GM12878 (cell line): ENCODE measurements at regions not wholly inside any gene's neighbourhood (a gene's known extent, or its start where the extent isn't known, plus 50 kb on each side); places are given as distances from the start of the nearest gene placed in this dataset.
"Not testable (repeated sequence)": the region's sequence is repeated elsewhere in the genome, so short reads cannot be mapped to it uniquely, and the experiment has no call there.

Source experiments
- CHD4 ChIP-seq: fragments of 200-600 bp; sonication (generic); IDR thresholded peaks from 2 replicates; pipeline ENCODE4 v1.6.1; 2016; ENCODE audit warnings: mild to moderate bottlenecking
- ETV6 ChIP-seq, 2 experiments: fragments of 450-650 bp in 1 of 2; IDR thresholded peaks in 1 of 2; conservative IDR thresholded peaks in 1 of 2; 2 replicates each; pipeline ENCODE4 v1.6.1; 2014; ENCODE audit warnings: antibody characterized with exemption in 1 of 2, borderline replicate concordance in 1 of 2, low read depth in 1 of 2, mild to moderate bottlenecking in 1 of 2, moderate library complexity in 1 of 2
- EZH2 ChIP-seq: IDR thresholded peaks from 2 replicates; pipeline ENCODE4 v1.6.1; 2012; ENCODE audit warnings: low read depth, mild to moderate bottlenecking, control low read depth, inconsistent platforms, low read length, borderline replicate concordance; ENCODE audit not compliant: control insufficient read depth
- MXI1 ChIP-seq: fragments of 150-350 bp; IDR thresholded peaks from 2 replicates; pipeline ENCODE4 v1.6.1; 2011; ENCODE audit warnings: low read depth, mild to moderate bottlenecking, inconsistent platforms, low read length, improper control_type of control experiment
- POLR2AphosphoS5 ChIP-seq: IDR thresholded peaks from 2 replicates; pipeline ENCODE4 v1.6.1; 2011; ENCODE audit warnings: mild to moderate bottlenecking, low read length, inconsistent platforms
- RBBP5 ChIP-seq: fragments of 200-600 bp; sonication (generic); conservative IDR thresholded peaks from 2 replicates; pipeline ENCODE4 v1.6.1; 2016
- RFX5 ChIP-seq: IDR thresholded peaks from 2 replicates; pipeline ENCODE4 v1.6.1; 2011; ENCODE audit warnings: low read depth, low read length, improper control_type of control experiment
- TCF12 ChIP-seq: IDR thresholded peaks from 2 replicates; pipeline ENCODE4 v1.6.1; 2011; ENCODE audit warnings: low read depth, mild to moderate bottlenecking, low read length
- WRNIP1 ChIP-seq: IDR thresholded peaks from 2 replicates; pipeline ENCODE4 v1.6.1; 2011; ENCODE audit warnings: low read depth, low read length, improper control_type of control experiment, borderline replicate concordance
- ZNF274 ChIP-seq: IDR thresholded peaks from one replicate; pipeline ENCODE4 v1.8.0; 2011; ENCODE audit not compliant: insufficient read length, insufficient read depth
- ZZZ3 ChIP-seq: IDR thresholded peaks from 2 replicates; pipeline ENCODE4 v1.6.1; 2011; ENCODE audit warnings: low read depth; ENCODE audit not compliant: control insufficient read depth, insufficient read length
- TF ChIP-seq, protein P1 (sequence below), 3 experiments: IDR thresholded peaks in 2 of 3; conservative IDR thresholded peaks in 1 of 3; 2 replicates each; pipeline ENCODE4 v1.5.1; 2011; ENCODE audit warnings: low read depth in 3 of 3, low read length in 3 of 3, mild to moderate bottlenecking in 3 of 3, control low read depth in 2 of 3, moderate library complexity in 2 of 3, inconsistent platforms in 1 of 3, mixed read lengths in 1 of 3; ENCODE audit not compliant: control insufficient read depth in 2 of 3, insufficient read depth in 1 of 3; ENCODE audit errors: extremely low read depth in 1 of 3
- TF ChIP-seq, protein P2 (sequence below): IDR thresholded peaks from 2 replicates; pipeline ENCODE4 v1.6.1; 2012; ENCODE audit warnings: mild to moderate bottlenecking, low read depth, low read length

DNA sequence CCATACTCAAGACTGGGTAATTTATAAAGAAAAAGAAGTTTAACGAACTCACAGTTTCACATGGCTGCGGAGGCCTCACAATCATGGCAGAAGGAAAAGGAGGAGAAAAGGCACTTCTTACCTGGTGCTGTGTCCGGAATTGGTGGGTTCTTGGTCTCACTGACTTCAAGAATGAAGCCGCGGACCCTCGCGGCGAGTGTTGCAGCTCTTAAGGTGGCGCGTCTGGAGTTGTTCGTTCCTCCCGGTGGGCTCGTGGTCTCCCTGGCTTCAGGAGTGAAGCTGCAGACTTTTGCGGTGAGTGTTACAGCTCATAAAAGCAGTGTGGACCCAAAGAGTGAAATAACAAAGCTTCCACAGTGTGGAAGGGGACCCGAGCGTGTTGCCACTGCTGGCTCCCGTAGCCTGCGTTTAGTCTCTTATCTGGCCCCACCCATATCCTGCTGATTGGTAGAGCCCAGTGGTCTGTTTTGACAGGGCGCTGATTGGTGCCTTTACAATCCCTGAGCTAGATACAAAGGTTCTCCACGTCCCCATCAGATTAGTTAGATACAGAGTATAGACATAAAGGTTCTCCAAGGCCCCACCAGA is 846.0 kb downstream of the CDH18 start:
- TF ChIP-seq CHD4; ETV6 (conservative IDR thresholded peaks at IDR 0.05 in 1 of 2, IDR thresholded peaks at IDR 0.05 in 1 of 2; ENCODE audit: borderline replicate concordance in 1 of 2, low read depth in 1 of 2); RBBP5; TCF12; WRNIP1; MXI1; RFX5; ZNF274; POLR2AphosphoS5; EZH2; ZZZ3: not testable (repeated sequence)
- TF ChIP-seq, protein P1, sequence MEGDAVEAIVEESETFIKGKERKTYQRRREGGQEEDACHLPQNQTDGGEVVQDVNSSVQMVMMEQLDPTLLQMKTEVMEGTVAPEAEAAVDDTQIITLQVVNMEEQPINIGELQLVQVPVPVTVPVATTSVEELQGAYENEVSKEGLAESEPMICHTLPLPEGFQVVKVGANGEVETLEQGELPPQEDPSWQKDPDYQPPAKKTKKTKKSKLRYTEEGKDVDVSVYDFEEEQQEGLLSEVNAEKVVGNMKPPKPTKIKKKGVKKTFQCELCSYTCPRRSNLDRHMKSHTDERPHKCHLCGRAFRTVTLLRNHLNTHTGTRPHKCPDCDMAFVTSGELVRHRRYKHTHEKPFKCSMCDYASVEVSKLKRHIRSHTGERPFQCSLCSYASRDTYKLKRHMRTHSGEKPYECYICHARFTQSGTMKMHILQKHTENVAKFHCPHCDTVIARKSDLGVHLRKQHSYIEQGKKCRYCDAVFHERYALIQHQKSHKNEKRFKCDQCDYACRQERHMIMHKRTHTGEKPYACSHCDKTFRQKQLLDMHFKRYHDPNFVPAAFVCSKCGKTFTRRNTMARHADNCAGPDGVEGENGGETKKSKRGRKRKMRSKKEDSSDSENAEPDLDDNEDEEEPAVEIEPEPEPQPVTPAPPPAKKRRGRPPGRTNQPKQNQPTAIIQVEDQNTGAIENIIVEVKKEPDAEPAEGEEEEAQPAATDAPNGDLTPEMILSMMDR (IDR thresholded peaks at IDR 0.05 in 2 of 3, conservative IDR thresholded peaks at IDR 0.05 in 1 of 3; ENCODE audit: control insufficient read depth in 2 of 3, extremely low read depth in 1 of 3, insufficient read depth in 1 of 3, low read depth in 3 of 3, low read length in 3 of 3), result not testable (repeated sequence)
- TF ChIP-seq, protein P2, sequence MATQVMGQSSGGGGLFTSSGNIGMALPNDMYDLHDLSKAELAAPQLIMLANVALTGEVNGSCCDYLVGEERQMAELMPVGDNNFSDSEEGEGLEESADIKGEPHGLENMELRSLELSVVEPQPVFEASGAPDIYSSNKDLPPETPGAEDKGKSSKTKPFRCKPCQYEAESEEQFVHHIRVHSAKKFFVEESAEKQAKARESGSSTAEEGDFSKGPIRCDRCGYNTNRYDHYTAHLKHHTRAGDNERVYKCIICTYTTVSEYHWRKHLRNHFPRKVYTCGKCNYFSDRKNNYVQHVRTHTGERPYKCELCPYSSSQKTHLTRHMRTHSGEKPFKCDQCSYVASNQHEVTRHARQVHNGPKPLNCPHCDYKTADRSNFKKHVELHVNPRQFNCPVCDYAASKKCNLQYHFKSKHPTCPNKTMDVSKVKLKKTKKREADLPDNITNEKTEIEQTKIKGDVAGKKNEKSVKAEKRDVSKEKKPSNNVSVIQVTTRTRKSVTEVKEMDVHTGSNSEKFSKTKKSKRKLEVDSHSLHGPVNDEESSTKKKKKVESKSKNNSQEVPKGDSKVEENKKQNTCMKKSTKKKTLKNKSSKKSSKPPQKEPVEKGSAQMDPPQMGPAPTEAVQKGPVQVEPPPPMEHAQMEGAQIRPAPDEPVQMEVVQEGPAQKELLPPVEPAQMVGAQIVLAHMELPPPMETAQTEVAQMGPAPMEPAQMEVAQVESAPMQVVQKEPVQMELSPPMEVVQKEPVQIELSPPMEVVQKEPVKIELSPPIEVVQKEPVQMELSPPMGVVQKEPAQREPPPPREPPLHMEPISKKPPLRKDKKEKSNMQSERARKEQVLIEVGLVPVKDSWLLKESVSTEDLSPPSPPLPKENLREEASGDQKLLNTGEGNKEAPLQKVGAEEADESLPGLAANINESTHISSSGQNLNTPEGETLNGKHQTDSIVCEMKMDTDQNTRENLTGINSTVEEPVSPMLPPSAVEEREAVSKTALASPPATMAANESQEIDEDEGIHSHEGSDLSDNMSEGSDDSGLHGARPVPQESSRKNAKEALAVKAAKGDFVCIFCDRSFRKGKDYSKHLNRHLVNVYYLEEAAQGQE, result not testable (repeated sequence)
